Nephron progenitor cell (in vitro differentiated cells): ENCODE measurements at regions not wholly inside any gene's neighbourhood (a gene's known extent, or its start where the extent isn't known, plus 50 kb on each side); places are given as distances from the start of the nearest gene placed in this dataset.
A peak's percentile ranks its signal among the peaks of the same experiment; 100 is the strongest.

ENCODE experiments used
- DNase-seq: peaks from one replicate; pipeline ENCODE4 v3.0.0; 2021
- H3K27ac Mint-ChIP-seq: 2 replicates; pipeline ENCODE4 v1.8.0; 2021; ENCODE audit warnings: mild to moderate bottlenecking, moderate library complexity, mixed read lengths
- H3K27me3 Mint-ChIP-seq: 2 replicates; pipeline ENCODE4 v1.8.0; 2021; ENCODE audit warnings: mild to moderate bottlenecking, low read depth, mixed read lengths; ENCODE audit not compliant: poor library complexity
- H3K36me3 Mint-ChIP-seq: 2 replicates; pipeline ENCODE4 v1.8.0; 2021; ENCODE audit warnings: low read depth, mixed read lengths
- H3K4me1 Mint-ChIP-seq: 2 replicates; pipeline ENCODE4 v1.8.0; 2021; ENCODE audit warnings: mixed read lengths
- H3K4me3 Mint-ChIP-seq: 2 replicates; pipeline ENCODE4 v1.8.0; 2021; ENCODE audit warnings: mild to moderate bottlenecking, moderate library complexity, mixed read lengths
- H3K9me3 Mint-ChIP-seq: 2 replicates; pipeline ENCODE4 v1.8.0; 2021; ENCODE audit warnings: mild to moderate bottlenecking, moderate library complexity, mixed read lengths
- CTCF ChIP-seq: fragments of 200-600 bp; sonication (generic); IDR thresholded peaks from 2 replicates; pipeline ENCODE4 v1.5.0; 2021; ENCODE audit warnings: antibody characterized with exemption

- Mint-ChIP-seq H3K27ac (no peak overlapping the region), H3K4me3 (no peak overlapping the region), H3K36me3 (peaks cover 35% of the 10 kb centered on the region), H3K4me1 (no peaks in the 10 kb centered on the region), H3K27me3 (no peaks in the 10 kb centered on the region), H3K9me3 (peaks cover 23% of the 10 kb centered on the region)
- no peak for TF ChIP-seq CTCF
- no peak for DNase-seq
These were observed 314.5 kb downstream of the UTRN start for GRCh38 chr6:144599615-144600014.

- H3K27ac Mint-ChIP-seq = no peak overlapping the region
- no peak for DNase-seq
- no peaks in the 10 kb centered on the region for H3K27me3 Mint-ChIP-seq
- peaks cover 35% of the 10 kb centered on the region for H3K36me3 Mint-ChIP-seq
- no peak for TF ChIP-seq CTCF
- H3K4me1 Mint-ChIP-seq = no peaks in the 10 kb centered on the region
- no peak overlapping the region for H3K4me3 Mint-ChIP-seq
- peaks cover 23% of the 10 kb centered on the region for H3K9me3 Mint-ChIP-seq
These were observed 316.1 kb downstream of the UTRN start for GRCh38 chr6:144601221-144601620.

GRCh38 chr6:144602523-144603180 lies 317.5 kb downstream of the UTRN start:
- Mint-ChIP-seq H3K36me3 (peaks cover 38% of the 10 kb centered on the region), H3K27me3 (no peaks in the 10 kb centered on the region), H3K4me3 (no peak overlapping the region), H3K27ac (peak overlapping the region; percentile 54), H3K9me3 (peaks cover 23% of the 10 kb centered on the region), H3K4me1 (no peaks in the 10 kb centered on the region)
- TF ChIP-seq CTCF = no peak
- no peak for DNase-seq

- H3K27me3 Mint-ChIP-seq = no peaks in the 10 kb centered on the region
- no peak for DNase-seq
- no peak for TF ChIP-seq CTCF
- H3K9me3 Mint-ChIP-seq = peaks cover 11% of the 10 kb centered on the region
- no peak overlapping the region for H3K27ac Mint-ChIP-seq
- no peaks in the 10 kb centered on the region for H3K4me1 Mint-ChIP-seq
- H3K4me3 Mint-ChIP-seq = no peak overlapping the region
- H3K36me3 Mint-ChIP-seq = peaks cover 26% of the 10 kb centered on the region
These were observed 320.9 kb downstream of the UTRN start for GRCh38 chr6:144606083-144606482.

GRCh38 chr6:144607998-144608735 lies 323.0 kb downstream of the UTRN start:
- no peaks in the 10 kb centered on the region for H3K9me3 Mint-ChIP-seq
- TF ChIP-seq CTCF = no peak
- no peak overlapping the region for H3K27ac Mint-ChIP-seq
- H3K4me3 Mint-ChIP-seq = no peak overlapping the region
- no peaks in the 10 kb centered on the region for H3K27me3 Mint-ChIP-seq
- no peak for DNase-seq
- peaks cover 12% of the 10 kb centered on the region for H3K36me3 Mint-ChIP-seq
- no peaks in the 10 kb centered on the region for H3K4me1 Mint-ChIP-seq

GRCh38 chr6:144612811-144613210 lies 327.7 kb downstream of the UTRN start:
- Mint-ChIP-seq H3K9me3 (no peaks in the 10 kb centered on the region), H3K4me3 (no peak overlapping the region), H3K36me3 (peaks cover 7% of the 10 kb centered on the region), H3K27ac (no peak overlapping the region), H3K4me1 (no peaks in the 10 kb centered on the region), H3K27me3 (no peaks in the 10 kb centered on the region)
- no peak for DNase-seq
- no peak for TF ChIP-seq CTCF
